ENCODE measurements at regions not wholly inside any gene's neighbourhood (a gene's known extent, or its start where the extent isn't known, plus 50 kb on each side); places are given as distances from the start of the nearest gene placed in this dataset.

- no peak for DNase-seq
- Mint-ChIP-seq H3K27ac (ENCODE audit: unreplicated experiment) (no peak overlapping the region), H3K9me3 (ENCODE audit: low read depth, unreplicated experiment) (peaks cover 22% of the 10 kb centered on the region), H3K4me1 (ENCODE audit: low read depth, unreplicated experiment) (no peaks in the 10 kb centered on the region), H3K36me3 (ENCODE audit: insufficient read depth, unreplicated experiment) (no peaks in the 10 kb centered on the region), H3K4me3 (ENCODE audit: low read depth, unreplicated experiment) (no peak overlapping the region), H3K27me3 (ENCODE audit: unreplicated experiment) (no peaks in the 10 kb centered on the region)
- intact Hi-C loops (cut with micrococcal nuclease; ENCODE audit: unreplicated experiment) = no loop called here
- no TSS peak for BruUV-seq (replicated peaks)
- TF ChIP-seq, protein P1, sequence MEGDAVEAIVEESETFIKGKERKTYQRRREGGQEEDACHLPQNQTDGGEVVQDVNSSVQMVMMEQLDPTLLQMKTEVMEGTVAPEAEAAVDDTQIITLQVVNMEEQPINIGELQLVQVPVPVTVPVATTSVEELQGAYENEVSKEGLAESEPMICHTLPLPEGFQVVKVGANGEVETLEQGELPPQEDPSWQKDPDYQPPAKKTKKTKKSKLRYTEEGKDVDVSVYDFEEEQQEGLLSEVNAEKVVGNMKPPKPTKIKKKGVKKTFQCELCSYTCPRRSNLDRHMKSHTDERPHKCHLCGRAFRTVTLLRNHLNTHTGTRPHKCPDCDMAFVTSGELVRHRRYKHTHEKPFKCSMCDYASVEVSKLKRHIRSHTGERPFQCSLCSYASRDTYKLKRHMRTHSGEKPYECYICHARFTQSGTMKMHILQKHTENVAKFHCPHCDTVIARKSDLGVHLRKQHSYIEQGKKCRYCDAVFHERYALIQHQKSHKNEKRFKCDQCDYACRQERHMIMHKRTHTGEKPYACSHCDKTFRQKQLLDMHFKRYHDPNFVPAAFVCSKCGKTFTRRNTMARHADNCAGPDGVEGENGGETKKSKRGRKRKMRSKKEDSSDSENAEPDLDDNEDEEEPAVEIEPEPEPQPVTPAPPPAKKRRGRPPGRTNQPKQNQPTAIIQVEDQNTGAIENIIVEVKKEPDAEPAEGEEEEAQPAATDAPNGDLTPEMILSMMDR (IDR thresholded peaks at IDR 0.05; ENCODE audit: unreplicated experiment) = no peak
- CTCF ChIA-PET = interaction anchor here (0.6 kb wide), 1 partner anchor 11 kb away, joined by 7 read pairs; no protein-coding TSS in a partner anchor
Observed at GRCh38 chr12:115468087-115468510, 784.1 kb upstream of the TBX3 start.

GRCh38 chr12:115467531-115467930 lies 783.6 kb upstream of the TBX3 start:
- Mint-ChIP-seq H3K36me3 (ENCODE audit: insufficient read depth, unreplicated experiment) (no peaks in the 10 kb centered on the region), H3K27ac (ENCODE audit: unreplicated experiment) (no peak overlapping the region), H3K4me3 (ENCODE audit: low read depth, unreplicated experiment) (no peak overlapping the region), H3K9me3 (ENCODE audit: low read depth, unreplicated experiment) (peaks cover 20% of the 10 kb centered on the region), H3K4me1 (ENCODE audit: low read depth, unreplicated experiment) (no peaks in the 10 kb centered on the region), H3K27me3 (ENCODE audit: unreplicated experiment) (no peaks in the 10 kb centered on the region)
- intact Hi-C loops (cut with micrococcal nuclease; ENCODE audit: unreplicated experiment) = no loop called here
- DNase-seq = no peak
- CTCF ChIA-PET = interaction anchor here (0.6 kb wide), 1 partner anchor 11 kb away, joined by 7 read pairs; no protein-coding TSS in a partner anchor
- TF ChIP-seq, protein P1 (IDR thresholded peaks at IDR 0.05; ENCODE audit: unreplicated experiment) = no peak
- BruUV-seq (replicated peaks) = no TSS peak

GRCh38 chr12:115466076-115466475 lies 782.1 kb upstream of the TBX3 start:
- H3K27me3 Mint-ChIP-seq (ENCODE audit: unreplicated experiment) = no peaks in the 10 kb centered on the region
- no peaks in the 10 kb centered on the region for H3K4me1 Mint-ChIP-seq (ENCODE audit: low read depth, unreplicated experiment)
- intact Hi-C loops (cut with micrococcal nuclease; ENCODE audit: unreplicated experiment) = no loop called here
- H3K27ac Mint-ChIP-seq (ENCODE audit: unreplicated experiment) = no peak overlapping the region
- BruUV-seq (replicated peaks) = no TSS peak
- TF ChIP-seq, protein P1 (IDR thresholded peaks at IDR 0.05; ENCODE audit: unreplicated experiment) = no peak
- no peaks in the 10 kb centered on the region for H3K36me3 Mint-ChIP-seq (ENCODE audit: insufficient read depth, unreplicated experiment)
- no peak for DNase-seq
- no peak overlapping the region for H3K4me3 Mint-ChIP-seq (ENCODE audit: low read depth, unreplicated experiment)
- H3K9me3 Mint-ChIP-seq (ENCODE audit: low read depth, unreplicated experiment) = peaks cover 17% of the 10 kb centered on the region
- CTCF ChIA-PET = no interaction called here

DNA sequence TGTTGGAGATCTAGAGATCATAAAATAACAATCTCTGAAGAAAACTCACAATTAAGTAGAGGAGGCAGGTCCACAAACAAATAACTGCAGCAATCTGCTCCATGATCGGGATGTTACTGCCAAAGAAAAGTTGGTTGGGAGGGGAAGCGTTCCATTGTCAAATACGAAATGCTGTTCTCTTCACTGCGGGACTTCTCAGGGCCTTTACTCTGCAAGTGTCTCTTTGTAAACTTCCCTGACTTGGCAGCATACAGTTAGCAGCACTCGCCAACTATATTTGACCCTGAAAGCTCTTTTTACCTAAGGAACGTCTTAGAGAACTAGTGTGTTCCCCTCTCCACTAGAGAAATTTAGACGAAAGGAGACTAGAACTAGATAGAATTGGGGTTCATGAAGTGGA lies 780.7 kb upstream of the TBX3 start:
- DNase-seq = no peak
- intact Hi-C loops (cut with micrococcal nuclease; ENCODE audit: unreplicated experiment) = no loop called here
- TF ChIP-seq, protein P1 (IDR thresholded peaks at IDR 0.05; ENCODE audit: unreplicated experiment) = no peak
- Mint-ChIP-seq H3K36me3 (ENCODE audit: insufficient read depth, unreplicated experiment) (no peaks in the 10 kb centered on the region), H3K4me3 (ENCODE audit: low read depth, unreplicated experiment) (no peak overlapping the region), H3K9me3 (ENCODE audit: low read depth, unreplicated experiment) (peaks cover 14% of the 10 kb centered on the region), H3K27ac (ENCODE audit: unreplicated experiment) (no peak overlapping the region), H3K4me1 (ENCODE audit: low read depth, unreplicated experiment) (no peaks in the 10 kb centered on the region), H3K27me3 (ENCODE audit: unreplicated experiment) (no peaks in the 10 kb centered on the region)
- BruUV-seq (replicated peaks) = no TSS peak
- CTCF ChIA-PET = no interaction called here

All from Calu3 (cell line).